ENCODE measurements at regions not wholly inside any gene's neighbourhood (a gene's known extent, or its start where the extent isn't known, plus 50 kb on each side); places are given as distances from the start of the nearest gene placed in this dataset.
"Not testable (repeated sequence)": the region's sequence is repeated elsewhere in the genome, so short reads cannot be mapped to it uniquely, and the experiment has no call there.

DNA sequence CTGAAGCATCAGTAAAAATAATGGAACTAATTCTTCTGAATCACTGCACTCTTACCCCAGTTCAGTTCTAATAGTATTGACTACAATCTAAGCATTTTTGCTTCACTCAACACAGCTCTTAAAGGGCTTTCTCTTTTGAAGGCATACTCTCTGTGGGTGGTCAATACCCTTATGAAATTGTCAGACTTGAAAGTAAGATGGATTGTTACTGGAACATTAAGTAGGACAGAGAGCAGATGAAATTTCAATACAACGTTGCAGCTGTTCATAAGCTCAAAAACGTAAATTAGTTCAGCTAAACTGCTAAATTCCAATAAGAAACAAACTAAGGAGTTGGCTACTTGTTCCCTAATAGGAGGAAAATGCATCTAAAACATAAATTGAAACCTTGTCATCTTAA, 352.3 kb upstream of the TENM3 start:
- Mint-ChIP-seq H3K4me1 (ENCODE audit: unreplicated experiment) (no peaks in the 10 kb centered on the region), H3K27me3 (ENCODE audit: unreplicated experiment) (no peaks in the 10 kb centered on the region), H3K27ac (ENCODE audit: unreplicated experiment) (no peak overlapping the region), H3K36me3 (ENCODE audit: low read depth, unreplicated experiment) (no peaks in the 10 kb centered on the region), H3K9me3 (ENCODE audit: unreplicated experiment) (no peaks in the 10 kb centered on the region), H3K4me3 (ENCODE audit: unreplicated experiment) (no peak overlapping the region)
- TF ChIP-seq, protein P1, sequence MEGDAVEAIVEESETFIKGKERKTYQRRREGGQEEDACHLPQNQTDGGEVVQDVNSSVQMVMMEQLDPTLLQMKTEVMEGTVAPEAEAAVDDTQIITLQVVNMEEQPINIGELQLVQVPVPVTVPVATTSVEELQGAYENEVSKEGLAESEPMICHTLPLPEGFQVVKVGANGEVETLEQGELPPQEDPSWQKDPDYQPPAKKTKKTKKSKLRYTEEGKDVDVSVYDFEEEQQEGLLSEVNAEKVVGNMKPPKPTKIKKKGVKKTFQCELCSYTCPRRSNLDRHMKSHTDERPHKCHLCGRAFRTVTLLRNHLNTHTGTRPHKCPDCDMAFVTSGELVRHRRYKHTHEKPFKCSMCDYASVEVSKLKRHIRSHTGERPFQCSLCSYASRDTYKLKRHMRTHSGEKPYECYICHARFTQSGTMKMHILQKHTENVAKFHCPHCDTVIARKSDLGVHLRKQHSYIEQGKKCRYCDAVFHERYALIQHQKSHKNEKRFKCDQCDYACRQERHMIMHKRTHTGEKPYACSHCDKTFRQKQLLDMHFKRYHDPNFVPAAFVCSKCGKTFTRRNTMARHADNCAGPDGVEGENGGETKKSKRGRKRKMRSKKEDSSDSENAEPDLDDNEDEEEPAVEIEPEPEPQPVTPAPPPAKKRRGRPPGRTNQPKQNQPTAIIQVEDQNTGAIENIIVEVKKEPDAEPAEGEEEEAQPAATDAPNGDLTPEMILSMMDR (IDR thresholded peaks at IDR 0.05; ENCODE audit: unreplicated experiment), result no peak
- no peak for DNase-seq (ENCODE audit: low spot score)

DNA sequence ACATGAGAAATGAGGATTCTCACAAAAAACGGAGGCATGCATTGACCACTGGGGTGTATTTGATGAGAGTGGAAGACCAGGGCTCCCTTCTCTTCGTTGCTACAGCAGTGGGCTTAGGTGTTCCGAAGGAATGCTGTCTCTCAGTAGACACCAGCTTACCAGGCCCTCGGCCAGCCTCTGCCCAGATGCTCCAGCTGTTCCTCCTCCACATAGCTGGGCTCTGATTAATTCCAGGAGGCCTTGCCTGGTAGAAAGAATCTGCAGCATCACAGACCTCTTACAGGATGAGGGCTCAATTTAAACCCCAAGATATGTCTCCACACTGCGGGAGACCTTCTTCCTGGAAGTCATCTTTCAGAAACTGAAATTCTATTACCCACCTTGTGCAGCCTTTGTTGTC, 346.6 kb upstream of the TENM3 start:
- Mint-ChIP-seq H3K27ac (ENCODE audit: unreplicated experiment) (no peak overlapping the region), H3K4me1 (ENCODE audit: unreplicated experiment) (no peaks in the 10 kb centered on the region), H3K4me3 (ENCODE audit: unreplicated experiment) (no peak overlapping the region), H3K36me3 (ENCODE audit: low read depth, unreplicated experiment) (no peaks in the 10 kb centered on the region), H3K27me3 (ENCODE audit: unreplicated experiment) (no peaks in the 10 kb centered on the region), H3K9me3 (ENCODE audit: unreplicated experiment) (no peaks in the 10 kb centered on the region)
- no peak for DNase-seq (ENCODE audit: low spot score)
- TF ChIP-seq, protein P1 (IDR thresholded peaks at IDR 0.05; ENCODE audit: unreplicated experiment), result no peak

DNA sequence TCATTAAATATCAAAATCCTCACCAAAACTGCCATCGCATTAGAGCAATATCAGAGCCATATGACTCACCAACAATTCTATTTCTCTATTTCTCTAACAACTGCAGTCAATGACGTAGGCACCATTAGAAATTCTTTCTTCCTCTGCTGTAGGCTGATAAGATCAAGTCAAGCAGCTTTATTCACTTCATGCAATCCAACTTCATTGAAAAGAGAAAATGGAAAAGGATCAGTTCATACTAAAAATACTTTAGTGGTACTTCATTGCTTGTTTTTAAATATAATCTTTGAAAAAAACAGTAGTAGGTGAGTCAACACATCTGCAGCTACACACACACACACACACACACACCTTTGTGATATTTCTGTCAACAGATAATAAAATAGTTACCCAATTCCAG, 345.3 kb upstream of the TENM3 start:
- Mint-ChIP-seq H3K27ac (ENCODE audit: unreplicated experiment) (no peak overlapping the region), H3K9me3 (ENCODE audit: unreplicated experiment) (no peaks in the 10 kb centered on the region), H3K27me3 (ENCODE audit: unreplicated experiment) (no peaks in the 10 kb centered on the region), H3K36me3 (ENCODE audit: low read depth, unreplicated experiment) (no peaks in the 10 kb centered on the region), H3K4me3 (ENCODE audit: unreplicated experiment) (no peak overlapping the region), H3K4me1 (ENCODE audit: unreplicated experiment) (no peaks in the 10 kb centered on the region)
- no peak for DNase-seq (ENCODE audit: low spot score)
- TF ChIP-seq, protein P1 (IDR thresholded peaks at IDR 0.05; ENCODE audit: unreplicated experiment), result no peak

DNA sequence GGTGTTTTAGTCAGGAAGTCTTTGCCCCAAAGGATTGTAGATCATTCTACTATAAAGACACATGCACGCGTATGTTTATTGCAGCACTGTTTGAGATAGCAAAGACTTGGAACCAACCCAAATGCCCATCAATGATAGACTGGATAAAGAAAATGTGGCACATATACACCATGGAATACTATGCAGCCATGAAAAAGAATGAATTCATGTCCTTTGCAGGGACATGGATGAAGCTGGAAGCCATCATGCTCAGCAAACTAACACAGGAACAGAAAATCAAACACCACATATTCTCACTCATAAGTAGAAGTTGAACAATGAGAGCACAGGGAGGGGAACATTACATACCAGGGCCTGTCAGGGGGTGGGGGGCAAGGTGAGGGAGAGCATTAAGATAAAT, 340.8 kb upstream of the TENM3 start:
- not testable (repeated sequence) for H3K27ac Mint-ChIP-seq (ENCODE audit: unreplicated experiment); H3K4me3 Mint-ChIP-seq (ENCODE audit: unreplicated experiment); H3K36me3 Mint-ChIP-seq (ENCODE audit: low read depth, unreplicated experiment); H3K9me3 Mint-ChIP-seq (ENCODE audit: unreplicated experiment); H3K27me3 Mint-ChIP-seq (ENCODE audit: unreplicated experiment); DNase-seq (ENCODE audit: low spot score); H3K4me1 Mint-ChIP-seq (ENCODE audit: unreplicated experiment)

DNA sequence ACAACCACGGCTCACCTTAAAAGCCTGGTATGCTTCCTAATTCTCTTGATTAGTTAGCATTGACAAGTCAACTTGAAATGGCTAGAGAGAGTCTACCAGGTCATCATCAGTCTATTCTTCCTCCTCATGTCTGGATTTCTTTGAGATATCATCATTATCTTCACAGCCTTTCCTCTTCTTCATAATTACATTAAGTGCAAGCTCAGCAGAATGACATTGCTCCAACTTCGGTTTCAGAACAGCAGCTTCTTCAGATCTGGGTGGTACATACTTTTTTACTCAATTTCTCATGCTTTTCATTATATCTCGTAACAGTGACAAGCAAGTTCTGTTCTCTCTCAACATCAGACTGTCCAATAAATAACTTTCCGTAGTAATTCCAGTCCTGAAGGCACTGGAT, 337.5 kb upstream of the TENM3 start:
- Mint-ChIP-seq H3K4me1 (ENCODE audit: unreplicated experiment) (no peaks in the 10 kb centered on the region), H3K27me3 (ENCODE audit: unreplicated experiment) (no peaks in the 10 kb centered on the region), H3K9me3 (ENCODE audit: unreplicated experiment) (peaks cover 3% of the 10 kb centered on the region)

More for the DNA sequence above, 337.5 kb upstream of the TENM3 start:
- TF ChIP-seq, protein P1 (IDR thresholded peaks at IDR 0.05; ENCODE audit: unreplicated experiment), result no peak
- H3K4me3 Mint-ChIP-seq (ENCODE audit: unreplicated experiment), result no peak overlapping the region
- H3K27ac Mint-ChIP-seq (ENCODE audit: unreplicated experiment), result no peak overlapping the region
- no peak for DNase-seq (ENCODE audit: low spot score)
- H3K36me3 Mint-ChIP-seq (ENCODE audit: low read depth, unreplicated experiment), result no peaks in the 10 kb centered on the region

All from endothelial cell (in vitro differentiated cells).